ENCODE measurements at regions not wholly inside any gene's neighbourhood (a gene's known extent, or its start where the extent isn't known, plus 50 kb on each side); places are given as distances from the start of the nearest gene placed in this dataset.

DNA sequence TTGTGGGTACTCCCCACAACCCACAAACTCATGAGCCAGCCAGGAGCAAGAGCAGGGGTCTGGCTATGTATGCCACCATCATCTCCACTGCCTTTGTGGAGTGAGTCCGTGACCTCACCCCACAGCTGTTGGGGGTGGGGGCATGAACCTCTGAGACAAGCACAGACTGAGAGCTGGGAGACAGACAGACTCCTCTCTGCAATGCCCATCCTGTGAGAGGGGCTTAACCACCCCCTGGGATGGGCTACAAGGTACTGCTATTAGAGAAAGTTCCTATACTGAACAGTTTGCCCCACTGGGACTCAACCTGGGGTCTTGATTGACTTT is 84.5 kb downstream of the PITPNM2 start:
- Histone ChIP-seq H3K4me2 (ENCODE audit: low read length) (no peak overlapping the region), H3K9ac (ENCODE audit: low read depth, low read length) (no peak overlapping the region), H3K4me1 (ENCODE audit: control insufficient read depth, insufficient read depth, low read length) (peaks cover 30% of the 10 kb centered on the region), H3K27me3 (ENCODE audit: control insufficient read depth, insufficient read depth, low read length) (no peaks in the 10 kb centered on the region), H3K9me3 (replicated peaks; ENCODE audit: low read length) (no peaks in the 10 kb centered on the region), H3K4me3 (ENCODE audit: low read length) (no peak overlapping the region), H3K36me3 (ENCODE audit: insufficient read depth, low read length) (no peaks in the 10 kb centered on the region)

DNA sequence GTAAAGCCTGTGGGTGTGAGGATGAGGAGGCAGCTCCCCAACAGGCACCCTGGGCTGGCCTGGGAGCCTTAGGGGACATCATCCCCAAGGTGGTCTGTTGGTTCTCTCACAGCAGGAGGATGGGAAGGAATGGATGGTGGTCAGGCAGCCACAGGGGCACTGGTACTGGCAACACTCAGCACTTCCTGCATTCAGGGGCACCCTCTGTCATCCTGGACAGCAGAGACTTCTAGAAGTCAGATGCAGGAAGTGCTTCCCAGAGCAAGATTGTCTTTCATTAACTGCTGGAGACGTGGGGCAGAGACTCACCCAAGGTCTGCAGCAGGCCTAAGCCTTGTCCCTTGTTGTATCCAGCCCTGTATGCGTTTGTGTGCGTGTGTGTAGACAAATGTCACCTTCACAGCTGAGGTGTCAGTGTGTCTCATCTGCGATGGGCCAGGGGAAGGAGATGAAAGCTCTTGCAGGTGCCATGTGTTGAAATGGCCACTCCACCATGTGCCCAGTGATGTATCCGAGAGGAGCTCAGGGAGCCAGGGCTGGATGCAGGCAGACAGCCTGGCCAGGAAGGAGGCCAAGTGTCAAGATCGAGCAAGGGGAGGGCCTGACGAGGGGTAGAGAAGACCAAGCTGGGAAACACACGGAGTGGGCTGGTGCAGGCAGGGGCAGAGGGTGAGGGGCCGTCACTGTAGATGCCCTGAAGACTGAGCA is 85.1 kb downstream of the PITPNM2 start:
- H3K4me3 ChIP-seq (ENCODE audit: low read length) = no peak overlapping the region
- H3K36me3 ChIP-seq (ENCODE audit: insufficient read depth, low read length) = no peaks in the 10 kb centered on the region
- H3K4me1 ChIP-seq (ENCODE audit: control insufficient read depth, insufficient read depth, low read length) = peaks cover 27% of the 10 kb centered on the region
- no peaks in the 10 kb centered on the region for H3K9me3 ChIP-seq (replicated peaks; ENCODE audit: low read length)
- H3K9ac ChIP-seq (ENCODE audit: low read depth, low read length) = no peak overlapping the region
- H3K27me3 ChIP-seq (ENCODE audit: control insufficient read depth, insufficient read depth, low read length) = no peaks in the 10 kb centered on the region
- no peak overlapping the region for H3K4me2 ChIP-seq (ENCODE audit: low read length)

DNA sequence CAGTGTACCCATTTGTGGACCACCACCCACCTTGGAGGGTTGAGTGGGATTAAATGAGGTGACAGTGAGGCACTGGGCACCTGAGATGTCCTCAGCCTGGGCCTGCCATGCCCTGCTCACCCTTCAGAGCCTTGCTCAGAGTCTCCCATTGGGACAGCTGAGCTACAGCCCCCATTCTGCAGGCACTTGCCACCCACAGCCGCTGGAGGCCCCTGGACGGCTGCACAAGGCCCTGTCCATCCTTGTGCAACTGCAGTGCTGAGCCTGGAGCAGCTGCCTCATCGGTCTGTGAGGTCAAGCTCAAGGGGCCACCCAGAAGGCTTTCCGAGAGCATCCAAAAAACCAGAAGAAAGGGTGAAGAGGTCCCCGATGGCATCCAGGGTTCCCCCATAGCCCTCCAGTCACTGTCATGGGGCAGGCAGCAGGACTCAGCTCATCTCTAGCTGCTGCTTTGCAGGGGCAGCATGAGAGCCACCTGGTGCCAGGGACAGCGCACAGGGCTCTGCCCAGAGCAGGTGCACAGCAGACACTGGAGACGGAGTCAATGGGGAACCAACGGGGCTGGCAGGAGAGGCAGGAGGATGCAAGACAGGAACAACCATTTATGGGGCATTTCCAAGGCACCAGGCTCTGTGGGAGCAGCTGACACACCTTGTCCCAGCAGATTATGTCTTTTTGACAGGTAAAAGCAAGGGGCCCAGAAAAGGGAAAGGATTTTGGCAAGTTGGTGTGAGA is 84.6 kb downstream of the ARL6IP4 start:
- Histone ChIP-seq H3K4me3 (ENCODE audit: low read length) (no peak overlapping the region), H3K4me2 (ENCODE audit: low read length) (no peak overlapping the region), H3K9ac (ENCODE audit: low read depth, low read length) (no peak overlapping the region), H3K27me3 (ENCODE audit: control insufficient read depth, insufficient read depth, low read length) (no peaks in the 10 kb centered on the region), H3K36me3 (ENCODE audit: insufficient read depth, low read length) (no peaks in the 10 kb centered on the region), H3K4me1 (ENCODE audit: control insufficient read depth, insufficient read depth, low read length) (peaks cover 24% of the 10 kb centered on the region), H3K9me3 (replicated peaks; ENCODE audit: low read length) (no peaks in the 10 kb centered on the region)

DNA sequence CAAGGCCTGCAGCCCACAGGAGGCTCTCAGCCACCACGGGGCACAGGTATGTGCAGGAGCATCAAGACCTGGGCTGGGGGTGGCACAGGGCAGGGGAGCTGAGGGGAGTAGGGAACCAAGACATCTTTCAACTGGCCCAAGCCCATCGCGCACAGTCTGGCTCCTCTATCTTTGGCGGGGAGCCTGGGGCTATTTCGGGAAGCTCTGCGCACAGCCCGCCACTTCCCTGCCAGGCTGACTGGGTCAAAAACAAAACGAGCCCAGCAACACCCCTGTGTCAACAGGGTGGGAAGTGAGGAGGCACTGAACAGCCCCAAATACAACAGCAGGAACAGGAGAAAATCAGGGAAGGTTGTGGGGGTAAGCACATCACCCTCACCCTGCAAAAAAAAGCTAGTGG is 83.9 kb downstream of the ARL6IP4 start:
- no peaks in the 10 kb centered on the region for H3K9me3 ChIP-seq (replicated peaks; ENCODE audit: low read length)
- H3K4me1 ChIP-seq (ENCODE audit: control insufficient read depth, insufficient read depth, low read length) = peaks cover 24% of the 10 kb centered on the region
- H3K4me3 ChIP-seq (ENCODE audit: low read length) = no peak overlapping the region
- H3K27me3 ChIP-seq (ENCODE audit: control insufficient read depth, insufficient read depth, low read length) = no peaks in the 10 kb centered on the region
- no peak overlapping the region for H3K9ac ChIP-seq (ENCODE audit: low read depth, low read length)
- no peak overlapping the region for H3K4me2 ChIP-seq (ENCODE audit: low read length)
- no peaks in the 10 kb centered on the region for H3K36me3 ChIP-seq (ENCODE audit: insufficient read depth, low read length)

DNA sequence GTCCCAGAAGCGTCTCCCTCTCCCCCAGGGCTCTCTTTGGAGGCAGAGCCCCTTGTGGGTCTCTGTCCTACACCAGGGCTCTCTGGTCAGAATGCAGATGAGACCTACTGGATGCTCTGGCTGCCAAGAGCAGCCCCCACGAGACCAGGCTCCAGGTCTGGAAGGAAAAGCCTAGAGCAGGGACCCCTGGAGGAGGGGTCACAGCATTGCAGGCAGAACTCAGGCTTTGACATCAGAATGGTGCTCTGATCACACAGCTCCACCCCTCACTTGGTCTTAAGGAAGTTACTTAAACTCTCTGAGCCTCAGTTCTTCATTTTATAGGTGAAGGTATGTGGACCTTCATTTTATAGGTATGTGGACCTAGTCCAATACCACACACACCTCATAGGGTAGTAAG is 83.1 kb downstream of the ARL6IP4 start:
- Histone ChIP-seq H3K36me3 (ENCODE audit: insufficient read depth, low read length) (no peaks in the 10 kb centered on the region), H3K4me3 (ENCODE audit: low read length) (no peak overlapping the region), H3K4me1 (ENCODE audit: control insufficient read depth, insufficient read depth, low read length) (peaks cover 24% of the 10 kb centered on the region), H3K9me3 (replicated peaks; ENCODE audit: low read length) (no peaks in the 10 kb centered on the region), H3K27me3 (ENCODE audit: control insufficient read depth, insufficient read depth, low read length) (no peaks in the 10 kb centered on the region), H3K9ac (ENCODE audit: low read depth, low read length) (no peak overlapping the region), H3K4me2 (ENCODE audit: low read length) (no peak overlapping the region)

DNA sequence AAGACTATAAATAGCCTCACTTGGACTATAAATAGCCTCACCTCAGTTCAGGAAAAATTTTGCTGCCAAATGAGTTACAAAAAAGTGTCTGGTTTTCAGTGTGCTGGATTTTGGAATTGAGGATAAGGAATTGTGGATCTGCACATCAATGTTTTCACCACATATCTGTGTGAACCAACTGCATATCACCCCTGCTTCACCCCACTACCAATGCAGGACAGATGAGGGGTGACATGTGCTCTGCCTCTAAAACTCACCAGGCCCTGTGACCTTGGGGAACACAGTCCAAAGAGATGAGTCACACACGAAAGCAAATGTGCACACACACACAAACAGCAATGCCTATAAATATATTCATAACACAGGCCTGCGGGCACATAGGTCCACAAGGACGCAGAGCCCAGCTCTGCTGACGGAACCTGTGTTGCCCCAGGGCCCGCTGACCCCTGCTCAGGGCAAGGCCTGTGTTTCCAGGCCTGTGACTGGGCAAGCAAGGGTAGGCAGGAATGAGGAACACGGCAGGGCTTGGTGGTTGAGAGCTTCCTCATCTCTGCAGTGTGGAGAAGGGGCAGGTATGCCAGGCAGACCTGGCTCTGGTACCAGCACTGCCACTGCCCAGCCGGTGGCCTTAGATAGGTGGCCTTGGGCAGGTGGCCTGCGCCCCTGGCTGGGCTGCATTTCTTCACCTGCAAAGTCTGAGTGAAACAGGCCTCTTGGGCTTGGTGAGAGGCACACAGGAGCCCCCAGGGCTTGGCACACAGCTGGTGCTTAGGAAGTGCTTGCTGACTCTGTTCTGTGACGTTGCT is 82.4 kb downstream of the ARL6IP4 start:
- H3K27me3 ChIP-seq (ENCODE audit: control insufficient read depth, insufficient read depth, low read length) = no peaks in the 10 kb centered on the region
- H3K4me2 ChIP-seq (ENCODE audit: low read length) = peak overlapping the region; percentile 53
- no peaks in the 10 kb centered on the region for H3K36me3 ChIP-seq (ENCODE audit: insufficient read depth, low read length)
- H3K4me3 ChIP-seq (ENCODE audit: low read length) = no peak overlapping the region
- H3K9me3 ChIP-seq (replicated peaks; ENCODE audit: low read length) = no peaks in the 10 kb centered on the region
- H3K4me1 ChIP-seq (ENCODE audit: control insufficient read depth, insufficient read depth, low read length) = peaks cover 24% of the 10 kb centered on the region
- H3K9ac ChIP-seq (ENCODE audit: low read depth, low read length) = no peak overlapping the region

DNA sequence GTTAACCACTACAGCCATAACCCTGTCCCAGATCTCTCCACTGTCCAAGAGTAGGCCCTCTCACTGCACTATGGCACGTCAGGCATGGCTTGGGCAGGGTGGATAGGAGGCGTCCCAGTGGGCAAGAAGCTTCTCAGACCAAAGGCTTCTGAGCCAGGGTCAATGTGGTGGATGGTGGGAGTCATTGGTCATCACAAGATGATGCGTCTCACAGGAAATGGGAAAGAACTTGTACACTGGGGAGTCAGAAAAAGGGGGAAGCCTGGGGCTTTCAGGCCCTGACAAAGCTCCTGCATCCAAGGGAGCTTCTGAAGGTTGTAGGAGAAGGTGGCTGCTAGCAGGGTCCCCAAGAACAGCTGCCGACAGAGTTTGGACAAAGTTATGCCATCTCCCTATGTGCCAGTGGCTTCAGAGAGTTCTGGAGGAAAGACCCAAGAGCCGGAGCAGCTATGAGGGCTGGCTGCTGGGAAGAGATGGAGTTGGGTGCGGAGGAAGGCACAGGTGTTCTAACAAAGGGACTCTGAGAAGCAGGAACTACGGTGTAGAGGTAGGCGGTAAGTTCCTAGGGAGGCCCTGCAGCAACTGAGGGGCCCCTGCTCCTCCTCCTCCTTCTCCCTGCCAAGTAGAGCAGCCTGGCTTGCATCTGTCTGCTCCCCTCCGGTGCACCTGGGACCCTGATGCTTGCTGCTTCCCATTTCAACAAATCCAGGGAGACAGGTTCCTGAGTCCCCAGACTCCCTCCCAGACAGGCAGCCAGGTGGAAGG is 81.1 kb downstream of the ARL6IP4 start:
- H3K4me2 ChIP-seq (ENCODE audit: low read length) = no peak overlapping the region
- H3K4me1 ChIP-seq (ENCODE audit: control insufficient read depth, insufficient read depth, low read length) = peaks cover 24% of the 10 kb centered on the region
- H3K4me3 ChIP-seq (ENCODE audit: low read length) = no peak overlapping the region
- no peak overlapping the region for H3K9ac ChIP-seq (ENCODE audit: low read depth, low read length)
- H3K27me3 ChIP-seq (ENCODE audit: control insufficient read depth, insufficient read depth, low read length) = no peaks in the 10 kb centered on the region
- H3K36me3 ChIP-seq (ENCODE audit: insufficient read depth, low read length) = no peaks in the 10 kb centered on the region
- H3K9me3 ChIP-seq (replicated peaks; ENCODE audit: low read length) = no peaks in the 10 kb centered on the region

DNA sequence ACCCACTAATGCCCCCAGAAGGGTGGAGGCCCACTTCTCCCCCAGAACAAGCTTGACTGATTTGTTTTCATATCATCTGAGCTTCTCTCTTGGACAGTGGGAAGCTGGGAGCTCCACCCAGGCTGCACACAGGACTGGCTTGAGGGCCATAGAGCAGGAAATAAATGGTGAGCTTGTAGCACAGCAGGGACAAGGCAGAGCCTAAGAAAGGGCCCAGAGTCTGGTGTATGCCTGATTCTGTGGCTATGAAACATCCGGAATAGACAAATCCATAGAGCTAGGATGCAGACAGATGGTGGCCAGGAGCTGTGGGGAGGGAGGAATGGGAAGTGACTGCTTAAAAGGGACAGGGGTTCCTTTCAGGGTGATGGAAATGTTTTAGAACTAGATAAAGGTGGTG is 79.0 kb downstream of the ARL6IP4 start:
- Histone ChIP-seq H3K9ac (ENCODE audit: low read depth, low read length) (no peak overlapping the region), H3K27me3 (ENCODE audit: control insufficient read depth, insufficient read depth, low read length) (no peaks in the 10 kb centered on the region)

DNA sequence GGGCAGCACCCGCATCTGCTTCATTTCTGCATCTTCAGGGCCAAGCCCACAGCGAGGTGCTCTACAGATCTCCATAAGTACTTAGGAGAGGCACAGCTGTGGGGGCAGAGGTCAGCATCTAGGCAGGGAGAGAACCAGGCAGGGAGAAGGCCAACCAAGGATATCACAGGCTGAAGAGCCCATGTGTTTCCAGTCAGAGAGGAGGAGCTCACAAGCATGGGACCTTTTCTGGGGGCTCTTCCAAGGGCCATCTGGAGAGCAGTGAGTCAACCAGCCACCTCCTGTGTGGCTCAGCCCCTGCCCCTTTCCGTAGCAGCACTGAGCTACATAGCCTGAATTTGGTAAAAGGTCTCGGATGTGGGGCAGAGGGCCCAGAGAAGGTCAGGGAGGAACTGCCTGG is 78.5 kb downstream of the ARL6IP4 start:
- H3K9me3 ChIP-seq (replicated peaks; ENCODE audit: low read length) = no peaks in the 10 kb centered on the region

More for the DNA sequence above, 79.0 kb downstream of the ARL6IP4 start:
- H3K4me2 ChIP-seq (ENCODE audit: low read length) = no peak overlapping the region
- H3K9me3 ChIP-seq (replicated peaks; ENCODE audit: low read length) = no peaks in the 10 kb centered on the region
- no peaks in the 10 kb centered on the region for H3K36me3 ChIP-seq (ENCODE audit: insufficient read depth, low read length)
- H3K4me3 ChIP-seq (ENCODE audit: low read length) = no peak overlapping the region
- H3K4me1 ChIP-seq (ENCODE audit: control insufficient read depth, insufficient read depth, low read length) = peaks cover 31% of the 10 kb centered on the region

DNA sequence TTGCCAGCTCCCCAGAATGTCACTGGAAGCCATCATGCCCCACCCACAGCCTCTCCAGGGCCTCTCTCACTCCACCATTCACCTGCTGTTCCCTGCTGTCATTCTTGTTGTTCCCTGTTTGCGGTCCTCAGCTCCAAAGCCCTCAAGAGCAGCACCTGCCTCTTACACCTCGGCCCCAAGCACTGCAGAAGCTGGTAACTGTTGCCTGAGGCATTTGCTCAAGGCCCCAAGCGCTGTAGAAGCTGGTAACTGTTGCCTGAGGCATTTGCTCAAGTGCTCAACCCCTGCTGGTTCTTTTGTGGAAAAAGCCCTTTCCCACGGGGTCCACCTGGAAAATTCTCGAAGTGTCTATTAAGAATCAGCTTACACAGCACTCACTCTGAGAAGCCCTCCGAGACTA is 78.0 kb downstream of the ARL6IP4 start:
- Histone ChIP-seq H3K36me3 (ENCODE audit: insufficient read depth, low read length) (no peaks in the 10 kb centered on the region), H3K4me3 (ENCODE audit: low read length) (no peak overlapping the region), H3K9me3 (replicated peaks; ENCODE audit: low read length) (no peaks in the 10 kb centered on the region), H3K4me2 (ENCODE audit: low read length) (no peak overlapping the region), H3K4me1 (ENCODE audit: control insufficient read depth, insufficient read depth, low read length) (peaks cover 29% of the 10 kb centered on the region), H3K9ac (ENCODE audit: low read depth, low read length) (no peak overlapping the region), H3K27me3 (ENCODE audit: control insufficient read depth, insufficient read depth, low read length) (no peaks in the 10 kb centered on the region)

More for the DNA sequence above, 78.5 kb downstream of the ARL6IP4 start:
- H3K4me2 ChIP-seq (ENCODE audit: low read length) = no peak overlapping the region
- no peak overlapping the region for H3K4me3 ChIP-seq (ENCODE audit: low read length)
- H3K9ac ChIP-seq (ENCODE audit: low read depth, low read length) = no peak overlapping the region
- no peaks in the 10 kb centered on the region for H3K27me3 ChIP-seq (ENCODE audit: control insufficient read depth, insufficient read depth, low read length)
- peaks cover 31% of the 10 kb centered on the region for H3K4me1 ChIP-seq (ENCODE audit: control insufficient read depth, insufficient read depth, low read length)
- no peaks in the 10 kb centered on the region for H3K36me3 ChIP-seq (ENCODE audit: insufficient read depth, low read length)

Data from skeletal muscle satellite cell (primary cell).